Ramos (cell line): ENCODE measurements at regions not wholly inside any gene's neighbourhood (a gene's known extent, or its start where the extent isn't known, plus 50 kb on each side); places are given as distances from the start of the nearest gene placed in this dataset.
"Not testable (repeated sequence)": the region's sequence is repeated elsewhere in the genome, so short reads cannot be mapped to it uniquely, and the experiment has no call there.

Experiments used
- in situ Hi-C: fragments of 300-500 bp; cut with MboI; formaldehyde crosslinking; loops from one replicate; pipeline ENCODE4 v1.14.3; 2022; ENCODE audit warnings: low sequenced_read_pairs; ENCODE audit not compliant: unreplicated experiment

DNA sequence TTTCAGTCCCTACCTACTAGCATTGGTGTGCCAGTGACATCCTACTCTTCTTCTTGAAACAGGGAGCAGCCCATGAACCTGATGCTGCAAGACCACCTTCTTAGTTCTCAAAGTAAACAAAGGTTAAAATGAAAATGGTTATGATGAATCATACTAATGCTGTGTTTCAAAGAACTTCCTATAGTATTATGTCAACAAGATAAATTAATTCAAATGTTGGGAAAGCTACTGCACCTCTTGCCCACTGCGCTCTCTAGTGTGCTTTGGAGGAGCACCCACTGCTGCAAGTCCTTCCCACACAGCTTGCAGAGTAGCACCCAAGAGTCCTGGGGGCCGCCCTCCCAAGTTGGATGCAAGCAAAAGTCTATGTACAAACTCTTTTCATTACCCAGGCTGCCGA is 81.1 kb downstream of the CD200R1L start:
- in situ Hi-C loops = no loop called here

DNA sequence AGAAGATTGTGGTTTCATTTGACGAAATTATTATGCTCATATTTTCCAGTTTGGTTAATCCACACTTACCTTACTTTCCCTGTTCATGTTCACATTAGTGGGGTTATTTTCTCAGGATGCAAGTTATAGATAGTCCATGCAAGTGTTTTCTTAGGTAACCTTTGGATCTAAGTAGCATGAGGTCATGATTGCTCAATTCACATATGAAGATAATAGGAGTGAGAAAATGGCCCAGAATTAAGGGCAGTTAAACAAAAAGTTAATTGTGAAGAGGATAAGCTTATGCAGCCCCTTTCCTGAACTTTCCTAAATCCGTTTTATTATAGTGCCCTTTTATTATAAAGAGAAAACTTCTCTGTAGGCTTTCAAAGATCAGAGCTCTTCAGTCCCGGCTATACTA is 83.4 kb downstream of the CD200R1L start:
- in situ Hi-C loops = no loop called here

GRCh38 chr3:112761062-112761638 is 85.5 kb downstream of the CD200R1L start:
- in situ Hi-C loops = no loop called here

GRCh38 chr3:112759681-112760080 is 87.0 kb downstream of the CD200R1L start:
- in situ Hi-C loops = no loop called here

DNA sequence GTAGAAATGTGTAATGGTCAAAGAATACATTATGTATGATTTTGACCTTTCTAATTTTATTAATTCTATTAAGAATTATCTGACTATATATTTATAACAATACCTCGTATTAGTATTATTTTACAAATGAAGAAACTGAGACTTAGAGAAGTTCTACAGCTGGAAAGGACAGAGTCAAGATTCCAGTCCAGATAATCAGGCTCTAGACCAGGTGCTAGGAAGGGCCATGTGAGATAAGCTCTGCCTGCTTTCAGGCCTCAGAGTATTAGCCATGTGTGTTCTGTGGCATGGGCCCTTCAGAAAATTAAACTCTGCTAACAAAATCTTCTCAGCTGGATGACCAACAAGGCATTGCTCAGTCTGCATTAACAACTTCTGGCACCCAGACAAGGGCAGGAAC is 87.5 kb downstream of the CD200R1L start:
- in situ Hi-C loops = no loop called here

GRCh38 chr3:112757197-112757596 is 89.5 kb downstream of the CD200R1L start:
- in situ Hi-C loops = no loop called here

DNA sequence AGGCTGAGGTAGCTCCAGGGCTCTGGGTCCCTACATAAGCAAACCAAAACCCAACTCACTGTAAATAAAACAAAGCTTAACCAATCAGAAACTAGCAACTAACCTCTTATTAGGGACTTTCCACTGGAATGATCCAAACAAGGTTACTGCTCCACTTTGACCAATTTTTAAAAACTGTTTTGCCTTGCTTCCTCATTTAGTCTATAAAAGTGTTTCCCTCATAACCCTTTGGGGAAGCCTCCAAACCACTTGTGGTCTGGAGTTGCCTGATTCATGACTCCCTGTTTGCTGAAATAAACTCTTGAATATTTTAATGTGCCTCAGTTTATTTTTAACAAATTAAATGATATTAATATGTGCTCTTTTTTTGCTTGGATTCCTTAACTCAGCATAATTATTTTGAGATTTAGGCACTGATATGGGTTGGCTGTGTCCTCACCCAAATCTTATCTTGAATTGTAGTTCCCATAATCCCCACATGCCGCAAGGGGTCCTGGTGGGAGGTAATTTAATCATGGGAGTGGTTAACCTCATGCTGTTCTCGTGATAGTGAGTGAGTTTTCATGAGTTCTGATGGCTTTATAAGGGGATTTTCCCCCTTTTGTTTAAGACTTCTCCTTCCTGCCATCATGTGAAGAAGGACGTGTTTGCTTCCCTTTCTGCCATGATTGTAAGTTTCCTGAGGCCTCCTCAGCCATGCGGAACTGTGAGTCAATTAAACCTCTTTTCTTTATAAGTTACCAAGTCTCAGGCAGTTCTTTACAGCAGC is 90.6 kb downstream of the CD200R1L start:
- in situ Hi-C loops = no loop called here

- in situ Hi-C loops = not testable (repeated sequence)
Observed at GRCh38 chr3:112755046-112755445, 91.6 kb downstream of the CD200R1L start.

DNA sequence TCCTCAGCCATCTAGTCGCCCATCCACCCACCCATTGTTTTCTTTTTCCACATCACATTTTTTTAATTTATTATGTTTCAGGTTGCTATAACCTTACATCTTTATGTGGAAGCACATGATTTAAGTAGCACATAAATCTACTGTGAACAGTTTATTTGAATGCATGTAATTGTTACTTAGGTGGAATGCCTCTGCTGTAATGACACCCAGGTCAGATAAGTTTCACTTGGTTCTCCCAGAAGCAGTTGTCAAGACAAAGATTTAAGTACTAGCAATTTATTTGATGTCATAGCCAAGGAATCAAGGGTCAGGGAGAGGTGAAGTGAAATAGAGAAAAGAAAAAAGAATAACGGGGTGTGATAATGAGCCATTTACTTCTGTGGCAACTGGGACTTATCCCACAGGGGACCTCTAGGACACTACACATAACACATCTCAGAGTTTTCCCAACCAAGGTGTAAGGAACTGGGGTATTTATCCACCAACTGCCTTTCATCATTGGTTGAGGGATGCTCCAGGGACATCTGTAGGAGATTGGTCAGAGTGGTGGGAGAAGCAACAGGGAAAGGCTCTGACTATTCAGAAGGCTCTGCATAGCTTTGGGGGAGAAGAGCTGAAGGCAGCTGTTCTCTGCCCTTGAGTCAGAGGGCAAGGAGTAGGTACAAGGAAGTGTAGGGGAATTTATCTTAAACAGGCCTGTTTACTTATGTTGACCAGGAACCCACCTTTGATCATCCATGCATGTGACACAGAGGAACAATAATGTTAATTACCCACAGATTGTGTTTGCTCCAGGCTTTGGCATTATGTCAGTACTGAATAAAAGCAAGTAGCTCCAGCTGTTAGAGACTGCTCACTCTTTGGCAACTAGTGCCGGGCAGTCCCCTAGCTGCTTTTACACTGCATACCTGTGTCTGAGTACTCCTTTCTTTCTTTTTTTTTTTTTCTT is 94.8 kb downstream of the CD200R1L start:
- in situ Hi-C loops = no loop called here

DNA sequence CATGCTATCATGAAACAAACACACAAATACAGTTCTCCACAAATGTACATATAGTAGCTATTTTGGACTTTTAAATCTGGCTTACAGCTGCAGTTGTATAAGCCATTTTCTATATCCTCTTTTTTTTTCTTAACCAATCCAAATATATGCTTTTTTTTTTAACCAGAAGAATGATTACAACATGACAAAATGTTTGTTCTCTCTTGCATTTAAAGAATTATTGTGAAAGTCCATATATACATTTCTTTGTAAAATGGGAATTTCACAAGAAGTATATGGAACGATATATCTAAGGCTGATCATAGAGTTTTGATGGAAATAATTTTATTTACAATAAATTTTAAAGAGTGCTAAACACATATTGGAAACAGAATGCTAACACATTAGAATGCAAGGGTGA is 95.6 kb downstream of the CD200R1L start:
- in situ Hi-C loops = no loop called here

DNA sequence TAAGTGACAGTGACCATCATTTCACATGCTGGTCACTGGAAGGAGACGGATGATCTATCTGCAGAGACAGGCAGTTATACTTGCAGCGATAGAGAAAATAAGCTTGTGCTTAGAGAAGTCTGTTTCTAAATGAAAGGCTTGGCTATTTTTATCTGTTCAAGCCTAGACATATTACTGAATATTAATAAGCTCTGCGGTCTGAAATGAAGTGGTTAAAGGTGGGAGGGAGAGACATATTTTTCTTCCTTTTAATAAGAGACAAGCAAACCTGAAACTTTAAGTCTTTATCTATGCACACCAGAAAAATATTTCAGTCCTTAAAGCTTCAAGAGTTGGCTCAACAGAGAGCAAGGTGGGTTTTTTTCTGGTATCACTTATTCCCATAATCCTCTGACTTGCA is 99.0 kb downstream of the CD200R1L start:
- in situ Hi-C loops = no loop called here

GRCh38 chr3:112746675-112747280 is 99.9 kb downstream of the CD200R1L start:
- in situ Hi-C loops = no loop called here

DNA sequence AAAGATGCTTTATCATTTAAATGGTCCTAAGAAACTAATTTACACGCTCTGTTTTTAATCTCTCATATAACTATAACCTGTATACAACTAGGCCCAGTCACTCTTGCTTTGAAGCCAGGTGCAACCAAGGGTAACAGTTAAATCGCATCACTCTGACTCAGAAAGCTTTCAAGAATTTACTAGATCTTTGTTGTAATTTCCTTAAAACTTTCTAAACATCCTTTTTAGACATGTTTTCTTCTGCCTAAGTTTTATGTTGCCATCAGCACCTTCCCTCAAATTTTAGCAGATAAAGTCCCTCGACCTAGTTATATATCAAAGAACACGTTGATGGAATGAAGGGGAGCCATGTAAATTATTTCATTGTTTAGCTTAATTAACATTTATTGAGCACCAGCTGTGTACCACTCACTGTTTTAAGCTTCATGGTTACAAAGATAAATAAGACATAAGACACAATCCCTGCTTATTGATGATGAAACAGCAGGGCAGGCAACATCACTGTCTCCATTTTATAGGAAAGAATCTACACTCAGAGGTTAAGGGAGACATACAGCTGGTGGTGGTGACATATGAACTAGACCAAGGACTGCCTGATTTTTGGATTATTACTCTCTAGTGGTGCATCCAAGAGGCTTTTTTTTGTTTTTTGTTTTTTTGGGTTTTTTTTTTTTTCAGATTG is 101.0 kb downstream of the CD200R1L start:
- in situ Hi-C loops = no loop called here

DNA sequence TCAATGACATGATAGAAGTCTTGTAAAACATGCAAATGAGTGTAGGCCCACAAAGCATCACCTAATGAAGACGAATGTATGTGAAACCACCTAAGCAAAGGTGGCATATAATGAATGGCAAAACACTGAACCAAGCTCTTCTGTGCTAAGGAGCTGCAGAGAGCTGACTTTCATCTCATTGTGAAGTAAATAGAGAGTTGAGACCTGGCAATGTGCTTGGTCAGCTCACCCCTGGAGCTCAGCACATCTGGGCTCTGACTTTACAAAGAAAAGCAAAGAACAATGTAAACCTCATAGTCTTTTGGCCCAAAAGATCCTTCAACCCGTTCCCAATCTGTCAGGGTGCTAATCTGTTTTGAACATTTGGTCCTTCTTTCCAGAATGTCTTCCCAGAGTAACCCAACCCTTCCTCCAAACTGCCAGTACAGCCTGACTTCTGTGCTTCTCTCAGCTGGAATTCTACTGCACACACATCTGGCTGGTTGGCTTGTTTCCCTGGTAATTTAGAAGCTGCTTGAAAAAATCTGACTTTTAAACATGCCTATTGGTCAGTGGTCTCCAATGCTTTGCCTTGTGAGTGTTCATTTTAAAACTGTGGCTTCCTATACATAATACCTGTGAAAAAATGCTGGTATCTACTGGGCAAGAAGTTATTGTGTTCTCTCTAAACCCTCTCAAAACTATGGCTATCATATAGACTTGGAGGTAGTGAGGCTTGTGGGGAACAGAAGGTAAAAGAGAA is 101.7 kb downstream of the CD200R1L start:
- in situ Hi-C loops = no loop called here

GRCh38 chr3:112744106-112744505 is 102.6 kb downstream of the CD200R1L start:
- in situ Hi-C loops = no loop called here

GRCh38 chr3:112742934-112743333 is 102.0 kb upstream of the CCDC80 start:
- in situ Hi-C loops = no loop called here

DNA sequence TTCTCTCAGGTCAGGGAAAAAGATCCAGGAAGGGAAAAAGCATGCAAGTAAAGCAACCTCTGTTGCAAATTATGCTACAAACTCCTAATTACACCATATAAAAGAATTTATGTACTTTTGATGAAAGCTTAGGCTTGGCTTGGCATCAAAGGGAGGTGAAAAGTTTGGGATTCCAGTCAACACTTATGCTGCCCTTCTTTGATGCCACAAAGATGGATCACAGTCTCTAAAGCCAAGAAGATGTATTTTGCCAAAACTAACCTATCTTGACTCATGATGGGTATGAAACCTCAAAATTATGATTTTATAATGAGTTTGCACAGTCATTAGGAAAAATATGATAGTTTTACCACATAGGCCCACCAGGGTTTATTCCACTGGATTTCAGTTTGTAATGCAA is 101.0 kb upstream of the CCDC80 start:
- in situ Hi-C loops = no loop called here

- in situ Hi-C loops = no loop called here
Observed at GRCh38 chr3:112740835-112741234, 99.9 kb upstream of the CCDC80 start.

GRCh38 chr3:112739252-112739965 is 98.5 kb upstream of the CCDC80 start:
- in situ Hi-C loops = loop anchor here (10.0 kb wide), 1 partner anchor 245 kb away; no protein-coding TSS in a partner anchor
